ENCODE measurements at regions not wholly inside any gene's neighbourhood (a gene's known extent, or its start where the extent isn't known, plus 50 kb on each side); places are given as distances from the start of the nearest gene placed in this dataset.

DNA sequence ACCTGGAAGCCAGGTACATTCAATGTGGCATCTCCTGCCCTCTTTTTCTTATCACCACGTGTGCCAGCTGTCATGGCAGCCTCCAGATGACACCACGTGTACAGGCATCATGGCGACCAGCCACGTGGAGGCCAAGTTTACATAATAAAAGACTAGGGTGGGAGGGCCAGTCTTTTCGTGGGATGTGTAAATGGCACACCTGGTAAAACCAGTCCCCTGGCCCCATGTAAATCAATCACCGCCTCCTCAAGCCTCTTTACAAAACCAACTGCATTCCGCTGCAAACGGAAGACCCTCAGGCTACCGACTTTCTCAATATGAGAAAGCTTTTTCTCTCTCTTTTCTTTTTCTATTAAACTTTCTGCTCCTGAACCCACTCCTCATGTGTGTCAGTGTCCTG is 65.1 kb upstream of the PHF14 start:
- TF ChIP-seq, protein P1, sequence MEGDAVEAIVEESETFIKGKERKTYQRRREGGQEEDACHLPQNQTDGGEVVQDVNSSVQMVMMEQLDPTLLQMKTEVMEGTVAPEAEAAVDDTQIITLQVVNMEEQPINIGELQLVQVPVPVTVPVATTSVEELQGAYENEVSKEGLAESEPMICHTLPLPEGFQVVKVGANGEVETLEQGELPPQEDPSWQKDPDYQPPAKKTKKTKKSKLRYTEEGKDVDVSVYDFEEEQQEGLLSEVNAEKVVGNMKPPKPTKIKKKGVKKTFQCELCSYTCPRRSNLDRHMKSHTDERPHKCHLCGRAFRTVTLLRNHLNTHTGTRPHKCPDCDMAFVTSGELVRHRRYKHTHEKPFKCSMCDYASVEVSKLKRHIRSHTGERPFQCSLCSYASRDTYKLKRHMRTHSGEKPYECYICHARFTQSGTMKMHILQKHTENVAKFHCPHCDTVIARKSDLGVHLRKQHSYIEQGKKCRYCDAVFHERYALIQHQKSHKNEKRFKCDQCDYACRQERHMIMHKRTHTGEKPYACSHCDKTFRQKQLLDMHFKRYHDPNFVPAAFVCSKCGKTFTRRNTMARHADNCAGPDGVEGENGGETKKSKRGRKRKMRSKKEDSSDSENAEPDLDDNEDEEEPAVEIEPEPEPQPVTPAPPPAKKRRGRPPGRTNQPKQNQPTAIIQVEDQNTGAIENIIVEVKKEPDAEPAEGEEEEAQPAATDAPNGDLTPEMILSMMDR (IDR thresholded peaks at IDR 0.05): no peak
- Histone ChIP-seq H3K4me1 (no peaks in the 10 kb centered on the region), H3K27me3 (no peaks in the 10 kb centered on the region), H3K4me3 (no peak overlapping the region), H3K27ac (no peak overlapping the region), H3K36me3 (no peaks in the 10 kb centered on the region), H3K9me3 (peaks cover 0 to 16% of the 10 kb centered on the region in 2 donors)
- DNase-seq (ENCODE audit: low spot score): no peak

DNA sequence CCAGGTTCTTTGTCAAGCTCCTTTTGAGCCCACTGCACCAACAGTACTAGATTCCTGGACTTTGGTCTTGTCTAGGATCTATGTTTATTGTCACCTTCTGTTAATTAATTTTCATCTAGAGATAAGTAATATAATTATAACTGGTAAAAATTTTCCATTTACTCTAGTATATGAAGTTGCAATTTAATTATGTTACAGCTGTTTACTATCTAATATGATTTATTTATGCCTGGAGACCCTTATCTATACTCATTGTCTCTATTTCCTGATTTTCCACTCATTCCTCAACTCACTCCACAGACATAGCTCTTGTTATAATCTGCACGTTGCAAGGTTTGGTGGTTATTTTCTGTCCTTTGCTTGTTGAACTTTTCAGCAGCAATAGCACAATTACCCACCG is 63.2 kb upstream of the PHF14 start:
- no peak overlapping the region for H3K4me3 ChIP-seq
- DNase-seq (ENCODE audit: low spot score): no peak
- no peak overlapping the region for H3K27ac ChIP-seq
- peaks cover 0 to 16% of the 10 kb centered on the region in 2 donors for H3K9me3 ChIP-seq
- H3K36me3 ChIP-seq: no peaks in the 10 kb centered on the region
- H3K27me3 ChIP-seq: no peaks in the 10 kb centered on the region
- H3K4me1 ChIP-seq: no peaks in the 10 kb centered on the region
- TF ChIP-seq, protein P1 (IDR thresholded peaks at IDR 0.05): no peak

DNA sequence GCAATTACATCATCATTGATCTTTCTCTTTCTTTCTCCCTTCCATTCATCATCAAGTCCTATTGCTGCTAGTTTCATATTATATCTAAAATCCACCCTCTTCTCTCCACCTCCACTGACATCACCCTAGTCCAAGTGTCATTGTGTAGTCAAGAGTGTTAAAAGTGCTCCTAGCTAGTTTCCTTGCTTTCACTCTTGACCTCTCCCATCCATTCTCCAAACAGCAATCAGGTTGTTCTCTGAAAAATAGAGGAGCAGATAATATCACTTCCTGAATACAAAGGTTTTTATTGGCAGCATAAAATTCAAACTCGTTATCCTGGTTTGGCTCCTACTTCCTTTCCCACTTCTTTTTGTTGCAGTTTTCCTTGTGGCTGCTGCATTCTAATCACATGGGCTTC is 61.6 kb upstream of the PHF14 start:
- DNase-seq (ENCODE audit: low spot score): no peak
- H3K4me1 ChIP-seq: no peaks in the 10 kb centered on the region
- no peaks in the 10 kb centered on the region for H3K27me3 ChIP-seq
- H3K36me3 ChIP-seq: no peaks in the 10 kb centered on the region
- no peak overlapping the region for H3K27ac ChIP-seq
- TF ChIP-seq, protein P1 (IDR thresholded peaks at IDR 0.05): no peak
- no peak overlapping the region for H3K4me3 ChIP-seq
- H3K9me3 ChIP-seq: peaks cover 0 to 16% of the 10 kb centered on the region in 2 donors

DNA sequence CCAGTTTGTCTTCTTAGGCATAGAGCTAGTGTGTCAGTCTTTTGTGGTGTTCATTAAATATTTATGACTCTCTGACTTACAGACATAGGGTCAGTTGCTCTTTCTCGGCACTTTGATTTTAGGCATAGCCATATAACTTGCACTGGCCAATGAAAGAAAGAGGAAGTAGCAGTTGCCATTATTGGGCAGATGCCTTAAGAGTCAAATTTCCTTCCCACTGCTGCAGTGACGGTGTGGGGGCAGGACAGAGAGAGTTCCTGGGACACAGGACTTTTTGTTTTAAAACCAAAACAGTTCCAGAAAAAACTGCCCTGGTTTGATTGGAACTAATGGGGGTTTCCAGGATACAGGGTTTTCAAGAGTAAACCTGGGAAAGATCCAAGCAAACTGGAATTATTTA is 60.2 kb upstream of the PHF14 start:
- no peak for DNase-seq (ENCODE audit: low spot score)

DNA sequence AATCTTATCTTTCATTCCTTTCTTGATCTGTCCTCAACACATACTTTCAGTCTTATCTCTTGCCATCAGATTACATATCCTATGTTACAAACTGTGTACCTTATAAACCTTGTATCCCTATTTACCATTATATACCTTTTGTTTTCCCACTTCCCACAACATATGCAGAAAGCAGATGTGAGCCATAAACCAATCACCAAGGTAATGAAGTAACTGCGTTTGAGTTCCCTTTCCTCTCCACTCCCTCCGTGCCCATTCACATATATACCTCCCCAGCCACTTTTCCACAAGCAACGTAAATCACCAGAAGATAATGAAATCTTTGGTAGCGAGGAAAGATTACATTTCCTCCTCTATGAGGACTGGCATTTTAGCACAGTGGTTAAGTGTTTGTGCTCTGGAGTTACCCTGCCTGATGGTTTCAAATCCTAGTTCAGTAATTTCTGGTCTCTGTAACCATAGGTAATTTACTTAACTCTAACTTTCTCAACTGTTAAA is 55.5 kb upstream of the PHF14 start:
- Histone ChIP-seq H3K27ac (no peak overlapping the region), H3K27me3 (no peaks in the 10 kb centered on the region), H3K4me3 (no peak overlapping the region), H3K36me3 (no peaks in the 10 kb centered on the region), H3K4me1 (no peaks in the 10 kb centered on the region), H3K9me3 (no peaks in the 10 kb centered on the region)
- no peak for DNase-seq (ENCODE audit: low spot score)
- TF ChIP-seq, protein P1 (IDR thresholded peaks at IDR 0.05): no peak

More for the DNA sequence above, 60.2 kb upstream of the PHF14 start:
- H3K27me3 ChIP-seq: no peaks in the 10 kb centered on the region
- H3K27ac ChIP-seq: no peak overlapping the region
- no peaks in the 10 kb centered on the region for H3K4me1 ChIP-seq
- no peak overlapping the region for H3K4me3 ChIP-seq
- TF ChIP-seq, protein P1 (IDR thresholded peaks at IDR 0.05): no peak
- H3K9me3 ChIP-seq: peaks cover 0 to 16% of the 10 kb centered on the region in 2 donors
- no peaks in the 10 kb centered on the region for H3K36me3 ChIP-seq

DNA sequence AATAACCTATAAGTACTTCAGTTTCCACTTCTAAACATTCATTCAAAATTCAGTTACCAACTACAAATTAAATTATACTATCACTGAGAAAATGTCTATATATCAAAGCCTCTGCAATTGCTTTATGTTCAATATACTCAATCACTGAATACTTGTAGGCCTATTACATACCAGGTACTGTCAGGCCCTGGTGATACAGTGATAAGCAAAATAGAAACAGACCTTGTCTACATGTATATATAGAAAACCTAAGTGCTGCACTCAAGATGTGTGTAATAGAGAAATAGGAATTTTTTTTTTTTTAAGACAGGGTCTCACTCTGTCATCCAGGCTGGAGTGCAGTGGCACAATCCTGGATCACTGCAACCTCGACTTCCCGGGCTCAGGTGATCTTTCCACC is 53.7 kb upstream of the PHF14 start:
- no peak for DNase-seq (ENCODE audit: low spot score)
- H3K36me3 ChIP-seq: no peaks in the 10 kb centered on the region
- no peaks in the 10 kb centered on the region for H3K4me1 ChIP-seq
- no peak overlapping the region for H3K27ac ChIP-seq
- no peak overlapping the region for H3K4me3 ChIP-seq
- TF ChIP-seq, protein P1 (IDR thresholded peaks at IDR 0.05): no peak
- H3K9me3 ChIP-seq: no peaks in the 10 kb centered on the region
- H3K27me3 ChIP-seq: no peaks in the 10 kb centered on the region

Measured in right atrium auricular region (tissue), 2 donors.